ENCODE measurements at regions not wholly inside any gene's neighbourhood (a gene's known extent, or its start where the extent isn't known, plus 50 kb on each side); places are given as distances from the start of the nearest gene placed in this dataset.

GRCh38 chr6:21747441-21747840 lies 153.9 kb downstream of the SOX4 start:
- ChIA-PET POLR2A (no interaction called here), CTCF (interaction anchor here (0.6 to 1.4 kb wide), 2 partner anchors 13 to 85 kb away, joined by 3 read pairs; no protein-coding TSS in a partner anchor)
- Histone ChIP-seq H3K36me3 (ENCODE audit: control insufficient read depth in 4 of 4, insufficient read depth in 4 of 4, low read length in 3 of 4) (peaks cover 0 to 4% (median 0%) of the 10 kb centered on the region in 4 experiments), H3K27ac (ENCODE audit: insufficient read depth in 1 of 2, low read depth in 1 of 2, low read length in 2 of 2, poor library complexity in 1 of 2, severe bottlenecking in 2 of 2) (no peak overlapping the region), H3K4me3 (ENCODE audit: control insufficient read depth in 1 of 7, extremely low read depth in 1 of 7, insufficient read depth in 4 of 7, low read depth in 2 of 7, low read length in 6 of 7) (no peak overlapping the region), H3K9me3 (ENCODE audit: control extremely low read depth in 1 of 5, control insufficient read depth in 4 of 5, insufficient read depth in 2 of 5, low read depth in 1 of 5, low read length in 4 of 5) (no peaks in the 10 kb centered on the region), H3K27me3 (replicated peaks in 2 of 5; ENCODE audit: control insufficient read depth in 4 of 5, insufficient read depth in 5 of 5, low read length in 4 of 5) (no peaks in the 10 kb centered on the region), H3K4me1 (ENCODE audit: control extremely low read depth in 1 of 4, control insufficient read depth in 4 of 4, insufficient read depth in 4 of 4, low read length in 3 of 4) (peaks cover 0 to 2% (median 0%) of the 10 kb centered on the region in 4 experiments)
- WGBS (ENCODE audit: insufficient coverage): no CpG with 5 or more reads among the region's 4 CpGs
- no peak for DNase-seq

- ChIA-PET POLR2A (no interaction called here), CTCF (interaction anchor here (1.4 kb wide), 1 partner anchor 14 kb away, joined by 3 read pairs; no protein-coding TSS in a partner anchor)
- DNase-seq: no peak
- peaks cover 0 to 2% (median 0%) of the 10 kb centered on the region in 4 experiments for H3K4me1 ChIP-seq (ENCODE audit: control extremely low read depth in 1 of 4, control insufficient read depth in 4 of 4, insufficient read depth in 4 of 4, low read length in 3 of 4)
- H3K9me3 ChIP-seq (ENCODE audit: control extremely low read depth in 1 of 5, control insufficient read depth in 4 of 5, insufficient read depth in 2 of 5, low read depth in 1 of 5, low read length in 4 of 5): no peaks in the 10 kb centered on the region
- WGBS (ENCODE audit: insufficient coverage): no CpG with 5 or more reads among the region's 3 CpGs
- H3K27ac ChIP-seq (ENCODE audit: insufficient read depth in 1 of 2, low read depth in 1 of 2, low read length in 2 of 2, poor library complexity in 1 of 2, severe bottlenecking in 2 of 2): no peak overlapping the region
- no peak overlapping the region for H3K4me3 ChIP-seq (ENCODE audit: control insufficient read depth in 1 of 7, extremely low read depth in 1 of 7, insufficient read depth in 4 of 7, low read depth in 2 of 7, low read length in 6 of 7)
- no peaks in the 10 kb centered on the region for H3K27me3 ChIP-seq (replicated peaks in 2 of 5; ENCODE audit: control insufficient read depth in 4 of 5, insufficient read depth in 5 of 5, low read length in 4 of 5)
- peaks cover 0 to 4% (median 1%) of the 10 kb centered on the region in 4 experiments for H3K36me3 ChIP-seq (ENCODE audit: control insufficient read depth in 4 of 4, insufficient read depth in 4 of 4, low read length in 3 of 4)
Measured at GRCh38 chr6:21748343-21749056, 154.9 kb downstream of the SOX4 start.

GRCh38 chr6:21749754-21750153 lies 156.2 kb downstream of the SOX4 start:
- Histone ChIP-seq H3K27me3 (replicated peaks in 2 of 5; ENCODE audit: control insufficient read depth in 4 of 5, insufficient read depth in 5 of 5, low read length in 4 of 5) (no peaks in the 10 kb centered on the region), H3K36me3 (ENCODE audit: control insufficient read depth in 4 of 4, insufficient read depth in 4 of 4, low read length in 3 of 4) (peaks cover 0 to 7% (median 2%) of the 10 kb centered on the region in 4 experiments), H3K27ac (ENCODE audit: insufficient read depth in 1 of 2, low read depth in 1 of 2, low read length in 2 of 2, poor library complexity in 1 of 2, severe bottlenecking in 2 of 2) (no peak overlapping the region), H3K9me3 (ENCODE audit: control extremely low read depth in 1 of 5, control insufficient read depth in 4 of 5, insufficient read depth in 2 of 5, low read depth in 1 of 5, low read length in 4 of 5) (no peaks in the 10 kb centered on the region), H3K4me3 (ENCODE audit: control insufficient read depth in 1 of 7, extremely low read depth in 1 of 7, insufficient read depth in 4 of 7, low read depth in 2 of 7, low read length in 6 of 7) (no peak overlapping the region), H3K4me1 (ENCODE audit: control extremely low read depth in 1 of 4, control insufficient read depth in 4 of 4, insufficient read depth in 4 of 4, low read length in 3 of 4) (peaks cover 0 to 3% (median 0%) of the 10 kb centered on the region in 4 experiments)
- CTCF ChIA-PET: no interaction called here
- DNase-seq: no peak
- POLR2A ChIA-PET: no interaction called here
- 100% methylated on average over 1 of the region's 2 CpGs for WGBS (ENCODE audit: insufficient coverage)

DNA sequence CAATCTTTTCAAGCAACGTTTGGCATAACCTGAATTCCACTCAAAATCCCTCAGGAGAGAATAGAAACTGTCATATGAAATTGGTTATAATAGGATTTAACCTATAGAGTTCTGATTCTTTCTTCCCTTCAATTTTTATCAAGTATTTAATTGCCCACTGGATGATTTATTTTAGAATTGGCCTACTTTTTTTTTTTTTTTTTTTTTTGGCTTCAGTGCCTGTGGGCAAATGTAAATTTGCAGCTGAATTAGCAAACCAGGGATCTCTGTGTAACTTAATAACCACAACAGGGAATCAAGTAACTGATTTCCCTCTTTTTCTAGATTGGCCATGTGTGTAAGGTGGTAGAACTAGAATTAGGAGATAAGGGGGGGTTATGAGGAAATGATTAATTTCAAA lies 157.0 kb downstream of the SOX4 start:
- POLR2A ChIA-PET: interaction anchor here (0.5 kb wide), 1 partner anchor 11 kb away, joined by 3 read pairs; no protein-coding TSS in a partner anchor
- H3K27me3 ChIP-seq (replicated peaks in 2 of 5; ENCODE audit: control insufficient read depth in 4 of 5, insufficient read depth in 5 of 5, low read length in 4 of 5): no peaks in the 10 kb centered on the region
- H3K4me1 ChIP-seq (ENCODE audit: control extremely low read depth in 1 of 4, control insufficient read depth in 4 of 4, insufficient read depth in 4 of 4, low read length in 3 of 4): peaks cover 0 to 3% (median 0%) of the 10 kb centered on the region in 4 experiments
- no peaks in the 10 kb centered on the region for H3K9me3 ChIP-seq (ENCODE audit: control extremely low read depth in 1 of 5, control insufficient read depth in 4 of 5, insufficient read depth in 2 of 5, low read depth in 1 of 5, low read length in 4 of 5)
- H3K36me3 ChIP-seq (ENCODE audit: control insufficient read depth in 4 of 4, insufficient read depth in 4 of 4, low read length in 3 of 4): peaks cover 0 to 11% (median 8%) of the 10 kb centered on the region in 4 experiments
- H3K4me3 ChIP-seq (ENCODE audit: control insufficient read depth in 1 of 7, extremely low read depth in 1 of 7, insufficient read depth in 4 of 7, low read depth in 2 of 7, low read length in 6 of 7): no peak overlapping the region
- WGBS (ENCODE audit: insufficient coverage): no CpG with 5 or more reads among the region's 1 CpG
- no peak for DNase-seq
- CTCF ChIA-PET: interaction anchor here (0.6 kb wide), 1 partner anchor 32 kb away, joined by 4 read pairs; no protein-coding TSS in a partner anchor
- H3K27ac ChIP-seq (ENCODE audit: insufficient read depth in 1 of 2, low read depth in 1 of 2, low read length in 2 of 2, poor library complexity in 1 of 2, severe bottlenecking in 2 of 2): no peak overlapping the region

DNA sequence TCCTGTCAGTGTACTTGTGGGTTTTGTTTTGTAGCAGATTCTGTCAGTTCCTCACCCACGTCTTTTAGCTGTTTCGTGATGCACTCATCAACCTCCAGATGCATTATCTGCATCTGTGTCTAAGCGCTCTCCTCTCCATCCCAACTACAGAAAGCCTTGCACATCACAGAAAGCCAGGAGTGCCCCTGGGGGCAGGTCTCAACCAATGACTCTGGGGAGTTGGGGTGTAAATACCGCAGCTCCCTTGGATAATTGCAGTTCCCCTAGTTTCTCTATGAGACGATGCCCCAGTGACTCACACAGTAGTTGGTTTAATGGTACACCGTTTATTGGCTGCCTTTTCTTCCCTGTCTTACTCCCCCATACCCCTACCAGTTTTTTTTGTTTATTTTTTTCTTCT lies 158.1 kb downstream of the SOX4 start:
- H3K27ac ChIP-seq (ENCODE audit: insufficient read depth in 1 of 2, low read depth in 1 of 2, low read length in 2 of 2, poor library complexity in 1 of 2, severe bottlenecking in 2 of 2): no peak overlapping the region
- CTCF ChIA-PET: no interaction called here
- H3K4me1 ChIP-seq (ENCODE audit: control extremely low read depth in 1 of 4, control insufficient read depth in 4 of 4, insufficient read depth in 4 of 4, low read length in 3 of 4): peaks cover 0 to 3% (median 0%) of the 10 kb centered on the region in 4 experiments
- WGBS (ENCODE audit: insufficient coverage): 86% methylated on average over 1 of the region's 6 CpGs
- POLR2A ChIA-PET: interaction anchor here (0.6 kb wide), 1 partner anchor 1203 kb away, joined by 3 read pairs; no protein-coding TSS in a partner anchor
- no peak for DNase-seq
- no peaks in the 10 kb centered on the region for H3K27me3 ChIP-seq (replicated peaks in 2 of 5; ENCODE audit: control insufficient read depth in 4 of 5, insufficient read depth in 5 of 5, low read length in 4 of 5)
- peaks cover 0 to 13% (median 11%) of the 10 kb centered on the region in 4 experiments for H3K36me3 ChIP-seq (ENCODE audit: control insufficient read depth in 4 of 4, insufficient read depth in 4 of 4, low read length in 3 of 4)
- H3K9me3 ChIP-seq (ENCODE audit: control extremely low read depth in 1 of 5, control insufficient read depth in 4 of 5, insufficient read depth in 2 of 5, low read depth in 1 of 5, low read length in 4 of 5): no peaks in the 10 kb centered on the region
- H3K4me3 ChIP-seq (ENCODE audit: control insufficient read depth in 1 of 7, extremely low read depth in 1 of 7, insufficient read depth in 4 of 7, low read depth in 2 of 7, low read length in 6 of 7): no peak overlapping the region

GRCh38 chr6:21752054-21752811 lies 158.7 kb downstream of the SOX4 start:
- Histone ChIP-seq H3K4me3 (ENCODE audit: control insufficient read depth in 1 of 7, extremely low read depth in 1 of 7, insufficient read depth in 4 of 7, low read depth in 2 of 7, low read length in 6 of 7) (no peak overlapping the region), H3K27ac (ENCODE audit: insufficient read depth in 1 of 2, low read depth in 1 of 2, low read length in 2 of 2, poor library complexity in 1 of 2, severe bottlenecking in 2 of 2) (no peak overlapping the region), H3K4me1 (ENCODE audit: control extremely low read depth in 1 of 4, control insufficient read depth in 4 of 4, insufficient read depth in 4 of 4, low read length in 3 of 4) (peaks cover 0 to 3% (median 0%) of the 10 kb centered on the region in 4 experiments), H3K36me3 (ENCODE audit: control insufficient read depth in 4 of 4, insufficient read depth in 4 of 4, low read length in 3 of 4) (peaks cover 0 to 15% (median 11%) of the 10 kb centered on the region in 4 experiments), H3K27me3 (replicated peaks in 2 of 5; ENCODE audit: control insufficient read depth in 4 of 5, insufficient read depth in 5 of 5, low read length in 4 of 5) (no peaks in the 10 kb centered on the region), H3K9me3 (ENCODE audit: control extremely low read depth in 1 of 5, control insufficient read depth in 4 of 5, insufficient read depth in 2 of 5, low read depth in 1 of 5, low read length in 4 of 5) (no peaks in the 10 kb centered on the region)
- DNase-seq: no peak
- POLR2A ChIA-PET: interaction anchor here (0.6 kb wide), 1 partner anchor 159 kb away, joined by 5 read pairs; the partner anchor contains the start of gene SOX4
- WGBS (ENCODE audit: insufficient coverage): no CpG with 5 or more reads among the region's 4 CpGs
- CTCF ChIA-PET: no interaction called here
